IMR-90 (cell line): ENCODE measurements at regions not wholly inside any gene's neighbourhood (a gene's known extent, or its start where the extent isn't known, plus 50 kb on each side); places are given as distances from the start of the nearest gene placed in this dataset.

ENCODE experiments used
- ATAC-seq: fragments of 200-7000 bp; cut with Tn5 transposase; 2 replicates; pipeline ENCODE4 v1.9.1; 2020; ENCODE audit warnings: low read depth, mild to moderate bottlenecking, moderate library complexity
- BruUV-seq: library from RNA; stranded (reverse); fragments of 400-500 nt; replicated peaks from 2 replicates; lab custom pipeline; 2021; lab: Mats Ljungman, UMichigan
- CTCF ChIA-PET: fragments of 300-600 bp; formaldehyde crosslinking; extraction: SDS; loops from one replicate; lab custom pipeline; 2021; ENCODE audit warnings: antibody characterized with exemption; lab: Yijun Ruan, JAX
- POLR2A ChIA-PET: fragments of 300-600 bp; sonication (Branson Sonifier 250); formaldehyde crosslinking; loops from one replicate; lab custom pipeline; 2022; ENCODE audit warnings: antibody characterized with exemption; ENCODE audit not compliant: unreplicated experiment; lab: Charles Lee
- DNase-seq: peaks from one replicate; pipeline ENCODE4 v3.0.0; 2013
- H2AFZ ChIP-seq: replicated peaks from 2 replicates; pipeline ENCODE3; 2013; ENCODE audit warnings: low read length, mild to moderate bottlenecking; ENCODE audit not compliant: poor library complexity
- H2AK5ac ChIP-seq: 2 replicates; pipeline ENCODE4 v1.6.1; 2013; ENCODE audit warnings: low read depth, low read length, inconsistent platforms
- H2AK9ac ChIP-seq: replicated peaks from 2 replicates; pipeline ENCODE3; 2013; ENCODE audit warnings: mild to moderate bottlenecking, low read depth, low read length, moderate library complexity; ENCODE audit not compliant: poor library complexity
- H2BK120ac ChIP-seq: 2 replicates; pipeline ENCODE4 v1.6.1; 2013; ENCODE audit warnings: low read depth, low read length, inconsistent platforms
- H2BK15ac ChIP-seq: 3 replicates; pipeline ENCODE4 v1.6.1; 2013; ENCODE audit warnings: low read depth, low read length, inconsistent platforms
- H2BK20ac ChIP-seq: 2 replicates; pipeline ENCODE4 v1.6.1; 2013; ENCODE audit warnings: low read depth, mild to moderate bottlenecking, inconsistent platforms, low read length, moderate library complexity
- H2BK5ac ChIP-seq: 2 replicates; pipeline ENCODE4 v1.6.1; 2013; ENCODE audit warnings: mild to moderate bottlenecking, low read depth, low read length, inconsistent platforms; ENCODE audit not compliant: poor library complexity, severe bottlenecking
- H3K14ac ChIP-seq: replicated peaks from 2 replicates; pipeline ENCODE4 v1.6.1; 2013; ENCODE audit warnings: low read depth, low read length, inconsistent platforms
- H3K18ac ChIP-seq: 2 replicates; pipeline ENCODE4 v1.6.1; 2013; ENCODE audit warnings: low read depth, low read length, control low read depth
- H3K23ac ChIP-seq: 2 replicates; pipeline ENCODE4 v1.6.1; 2013; ENCODE audit warnings: low read depth, low read length, inconsistent platforms
- H3K27ac ChIP-seq: 2 replicates; pipeline ENCODE4 v1.5.1; 2013; ENCODE audit warnings: mild to moderate bottlenecking, control low read depth, low read length; ENCODE audit not compliant: insufficient read depth
- H3K27me3 ChIP-seq: 2 replicates; pipeline ENCODE4 v1.6.1; 2013; ENCODE audit warnings: low read length; ENCODE audit not compliant: control insufficient read depth, insufficient read depth
- H3K36me3 ChIP-seq: 2 replicates; pipeline ENCODE4 v1.6.1; 2013; ENCODE audit warnings: low read length, mixed read lengths; ENCODE audit not compliant: control insufficient read depth, insufficient read depth
- H3K4ac ChIP-seq: 2 replicates; pipeline ENCODE4 v1.6.1; 2013; ENCODE audit warnings: low read depth, low read length, inconsistent platforms
- H3K4me1 ChIP-seq: 2 replicates; pipeline ENCODE4 v1.6.1; 2013; ENCODE audit warnings: low read length, mixed read lengths; ENCODE audit not compliant: control insufficient read depth, insufficient read depth
- H3K4me2 ChIP-seq: 2 replicates; pipeline ENCODE4 v1.6.1; 2013; ENCODE audit warnings: low read depth, mild to moderate bottlenecking, control low read depth, low read length, moderate library complexity
- H3K4me3 ChIP-seq: 2 replicates; pipeline ENCODE4 v1.5.1; 2013; ENCODE audit warnings: low read depth, mild to moderate bottlenecking, control low read depth, low read length, moderate library complexity; ENCODE audit not compliant: insufficient read depth
- H3K56ac ChIP-seq: 2 replicates; pipeline ENCODE4 v1.6.1; 2013; ENCODE audit warnings: low read length, inconsistent platforms; ENCODE audit not compliant: insufficient read depth; ENCODE audit errors: extremely low read depth
- H3K79me1 ChIP-seq, 2 experiments: 2 replicates each; pipeline ENCODE4 v1.6.1; 2013; ENCODE audit warnings: low read length in 2 of 2, inconsistent platforms in 1 of 2, low read depth in 1 of 2
- H3K9ac ChIP-seq: 2 replicates; pipeline ENCODE4 v1.6.1; 2013; ENCODE audit warnings: low read depth, low read length, control low read depth
- H3K9me1 ChIP-seq: 2 replicates; pipeline ENCODE4 v1.6.1; 2013; ENCODE audit warnings: low read length, inconsistent platforms; ENCODE audit not compliant: insufficient read depth
- H3K9me3 ChIP-seq: 2 replicates; pipeline ENCODE4 v1.6.1; 2013; ENCODE audit warnings: low read length; ENCODE audit not compliant: control insufficient read depth, insufficient read depth
- H4K20me1 ChIP-seq: 2 replicates; pipeline ENCODE4 v1.6.1; 2013; ENCODE audit warnings: low read length, inconsistent platforms; ENCODE audit not compliant: insufficient read depth
- H4K5ac ChIP-seq: 2 replicates; pipeline ENCODE4 v1.6.1; 2013; ENCODE audit warnings: mild to moderate bottlenecking, low read depth, low read length, control low read depth
- H4K8ac ChIP-seq, 2 experiments: 2 replicates each; pipeline ENCODE4 v1.6.1; 2013; ENCODE audit warnings: low read depth in 2 of 2, low read length in 2 of 2, control low read depth in 1 of 2, inconsistent platforms in 1 of 2
- H4K91ac ChIP-seq: 2 replicates; pipeline ENCODE4 v1.6.1; 2013; ENCODE audit warnings: low read depth, low read length, inconsistent platforms; ENCODE audit not compliant: insufficient read depth
- BHLHE40 ChIP-seq: fragments of 150-350 bp; IDR thresholded peaks from 2 replicates; pipeline ENCODE4 v1.6.1; 2016; ENCODE audit warnings: mild to moderate bottlenecking, low read depth, low read length
- CHD1 ChIP-seq: IDR thresholded peaks from 2 replicates; pipeline ENCODE4 v1.6.1; 2012; ENCODE audit warnings: low read depth, low read length, improper control_type of control experiment
- ELK1 ChIP-seq: fragments of 150-350 bp; IDR thresholded peaks from 2 replicates; pipeline ENCODE4 v1.6.1; 2016; ENCODE audit warnings: low read depth, mild to moderate bottlenecking, low read length, moderate library complexity, borderline replicate concordance
- MAZ ChIP-seq: IDR thresholded peaks from 2 replicates; pipeline ENCODE4 v1.6.1; 2012; ENCODE audit warnings: low read depth, mild to moderate bottlenecking, low read length, improper control_type of control experiment, moderate library complexity, borderline replicate concordance
- RAD21 ChIP-seq: IDR thresholded peaks from 2 replicates; pipeline ENCODE4 v1.6.1; 2012; ENCODE audit warnings: low read length, improper control_type of control experiment
- RCOR1 ChIP-seq: IDR thresholded peaks from 2 replicates; pipeline ENCODE4 v1.6.1; 2012; ENCODE audit warnings: mild to moderate bottlenecking, low read length, improper control_type of control experiment; ENCODE audit not compliant: insufficient replicate concordance
- RFX5 ChIP-seq: IDR thresholded peaks from 2 replicates; pipeline ENCODE4 v1.8.0; 2012; ENCODE audit warnings: low read depth, mild to moderate bottlenecking, low read length, moderate library complexity
- USF2 ChIP-seq: fragments of 150-350 bp; IDR thresholded peaks from 2 replicates; pipeline ENCODE4 v1.6.1; 2017; ENCODE audit warnings: mild to moderate bottlenecking, antibody characterized with exemption, low read length, low read depth
- WGBS, 2 experiments: methylation state at CpG; one replicate each; pipeline versions ENCODE4 v1.1.5 to v1.1.7; 2013; ENCODE audit warnings: missing lambda C conversion rate in 2 of 2; ENCODE audit not compliant: insufficient read length in 1 of 2; ENCODE audit errors: extremely low coverage in 2 of 2; 5-methylcytosine and 5-hydroxymethylcytosine counted together
- dilution Hi-C: fragments of 300-500 bp; cut with HindIII; formaldehyde crosslinking; loops from one replicate; pipeline ENCODE4 v1.14.3; 2018; ENCODE audit warnings: low sequenced_read_pairs; ENCODE audit not compliant: unreplicated experiment
- in situ Hi-C: fragments of 300-500 bp; cut with MboI; formaldehyde crosslinking; loops from 3 replicates; pipeline ENCODE4 v1.14.3; 2019; ENCODE audit warnings: low sequenced_read_pairs, inconsistent platforms, mixed read lengths
- intact Hi-C: fragments of 100-400 bp; cut with micrococcal nuclease; formaldehyde crosslinking; loops from 2 replicates; pipeline ENCODE4 v1.10.0; 2022

GRCh38 chr1:72649211-72649888 is 367.0 kb upstream of the NEGR1 start:
- no peak overlapping the region for H2AK5ac ChIP-seq
- H3K27me3 ChIP-seq: no peaks in the 10 kb centered on the region
- no peaks in the 10 kb centered on the region for H3K9me1 ChIP-seq
- no peak overlapping the region for H3K56ac ChIP-seq
- H3K23ac ChIP-seq: no peak overlapping the region
- H2BK5ac ChIP-seq: no peak overlapping the region
- ATAC-seq (no peak), DNase-seq (no peak)
- dilution Hi-C loops (no loop called here), intact Hi-C loops (no loop called here), in situ Hi-C loops (no loop called here)
- H3K4me2 ChIP-seq: no peak overlapping the region
- H3K9me3 ChIP-seq: no peaks in the 10 kb centered on the region
- H2BK120ac ChIP-seq: no peak overlapping the region
- H3K36me3 ChIP-seq: no peaks in the 10 kb centered on the region
- H2BK15ac ChIP-seq: no peak overlapping the region
- no peak overlapping the region for H2AFZ ChIP-seq
- no peak overlapping the region for H3K14ac ChIP-seq
- no peak overlapping the region for H2BK20ac ChIP-seq
- H4K20me1 ChIP-seq: no peaks in the 10 kb centered on the region
- no TSS peak for BruUV-seq
- no peaks in the 10 kb centered on the region for H3K4me1 ChIP-seq
- no peak overlapping the region for H4K8ac ChIP-seq
- no peak overlapping the region for H3K9ac ChIP-seq
- CTCF ChIA-PET: no interaction called here
- 88% methylated on average over 12 of the region's 24 CpGs; no CpG with 5 or more reads in 1 of the 2 experiments for WGBS, 2 experiments
- POLR2A ChIA-PET: no interaction called here
- no peak overlapping the region for H3K4me3 ChIP-seq
- H3K27ac ChIP-seq: no peak overlapping the region
- H3K79me1 ChIP-seq: no peaks in the 10 kb centered on the region
- H4K91ac ChIP-seq: no peak overlapping the region
- TF ChIP-seq RAD21: no peak
- TF ChIP-seq USF2: no peak
- TF ChIP-seq MAZ: no peak
- no peak for TF ChIP-seq RFX5
- no peak for TF ChIP-seq RCOR1
- no peak for TF ChIP-seq BHLHE40
- TF ChIP-seq CHD1: no peak
- no peak for TF ChIP-seq ELK1
- no peak overlapping the region for H4K5ac ChIP-seq
- no peak overlapping the region for H2AK9ac ChIP-seq
- H3K4ac ChIP-seq: no peak overlapping the region
- H3K18ac ChIP-seq: no peak overlapping the region
